Kidney epithelial cell (primary cell): ENCODE measurements at regions not wholly inside any gene's neighbourhood (a gene's known extent, or its start where the extent isn't known, plus 50 kb on each side); places are given as distances from the start of the nearest gene placed in this dataset.

Experiments used
- DNase-seq: peaks from one replicate; pipeline ENCODE4 v3.0.0-alpha.2; 2010; ENCODE audit warnings: low read depth
- H3K27me3 ChIP-seq: 2 replicates; pipeline ENCODE4 v1.6.0; 2011; ENCODE audit warnings: low read length; ENCODE audit not compliant: control insufficient read depth, insufficient read depth
- H3K36me3 ChIP-seq: 2 replicates; pipeline ENCODE4 v1.5.1; 2011; ENCODE audit warnings: low read length; ENCODE audit not compliant: control insufficient read depth, insufficient read depth
- H3K4me3 ChIP-seq: 2 replicates; pipeline ENCODE4 v1.5.1; 2011; ENCODE audit warnings: low read depth, mild to moderate bottlenecking, control low read depth, low read length
- CTCF ChIP-seq: IDR thresholded peaks from 2 replicates; pipeline ENCODE4 v1.5.1; 2011; ENCODE audit warnings: mild to moderate bottlenecking, moderate library complexity, low read length, control low read depth, inconsistent platforms; ENCODE audit not compliant: insufficient read depth, poor library complexity, severe bottlenecking

GRCh38 chr1:38273196-38273804, 226.7 kb upstream of the POU3F1 start:
- Histone ChIP-seq H3K4me3 (no peak overlapping the region), H3K36me3 (no peaks in the 10 kb centered on the region), H3K27me3 (peaks cover 21% of the 10 kb centered on the region)
- no peak for TF ChIP-seq CTCF
- no peak for DNase-seq

- Histone ChIP-seq H3K4me3 (no peak overlapping the region), H3K36me3 (no peaks in the 10 kb centered on the region), H3K27me3 (peaks cover 21% of the 10 kb centered on the region)
- TF ChIP-seq CTCF, result no peak
- DNase-seq, result no peak
Measured at GRCh38 chr1:38272515-38272914, 225.9 kb upstream of the POU3F1 start.

- Histone ChIP-seq H3K27me3 (peaks cover 23% of the 10 kb centered on the region), H3K36me3 (no peaks in the 10 kb centered on the region), H3K4me3 (no peak overlapping the region)
- no peak for DNase-seq
- no peak for TF ChIP-seq CTCF
Measured at GRCh38 chr1:38270849-38271633, 224.4 kb upstream of the POU3F1 start.

- Histone ChIP-seq H3K36me3 (no peaks in the 10 kb centered on the region), H3K27me3 (peaks cover 23% of the 10 kb centered on the region), H3K4me3 (no peak overlapping the region)
- TF ChIP-seq CTCF, result no peak
- DNase-seq, result no peak
Measured at GRCh38 chr1:38269923-38270848, 223.6 kb upstream of the POU3F1 start.

- Histone ChIP-seq H3K27me3 (peaks cover 26% of the 10 kb centered on the region), H3K36me3 (no peaks in the 10 kb centered on the region), H3K4me3 (no peak overlapping the region)
- TF ChIP-seq CTCF, result no peak
- no peak for DNase-seq
Measured at GRCh38 chr1:38268226-38268625, 221.6 kb upstream of the POU3F1 start.
